HG03521 (cell line): ENCODE measurements at regions not wholly inside any gene's neighbourhood (a gene's known extent, or its start where the extent isn't known, plus 50 kb on each side); places are given as distances from the start of the nearest gene placed in this dataset.
"Not testable (repeated sequence)": the region's sequence is repeated elsewhere in the genome, so short reads cannot be mapped to it uniquely, and the experiment has no call there.

Experiments
- ATAC-seq: cut with Tn5 transposase; IDR thresholded peaks from one replicate; pipeline ENCODE4 v1.9.1; 2021; ENCODE audit warnings: mild to moderate bottlenecking, moderate library complexity; ENCODE audit not compliant: unreplicated experiment

- no peak for ATAC-seq
Observed at GRCh38 chr4:123133397-123134050, 211.1 kb upstream of the NUDT6 start.

GRCh38 chr4:123144616-123145015 lies 222.2 kb upstream of the NUDT6 start:
- no peak for ATAC-seq

- no peak for ATAC-seq
Observed at GRCh38 chr4:123158576-123158975, 236.2 kb upstream of the NUDT6 start.

- no peak for ATAC-seq
Observed at GRCh38 chr4:123159479-123159878, 237.1 kb upstream of the NUDT6 start.

- no peak for ATAC-seq
Observed at GRCh38 chr4:123162859-123163258, 233.7 kb upstream of the SPRY1 start.

- no peak for ATAC-seq
Observed at GRCh38 chr4:123163501-123163900, 233.1 kb upstream of the SPRY1 start.

GRCh38 chr4:123166023-123166422 lies 230.6 kb upstream of the SPRY1 start:
- no peak for ATAC-seq

GRCh38 chr4:123167931-123168330 lies 228.7 kb upstream of the SPRY1 start:
- no peak for ATAC-seq

GRCh38 chr4:123168812-123169211 lies 227.8 kb upstream of the SPRY1 start:
- no peak for ATAC-seq

- ATAC-seq, result no peak
Observed at GRCh38 chr4:123170843-123171242, 225.8 kb upstream of the SPRY1 start.

GRCh38 chr4:123176605-123177004 lies 220.0 kb upstream of the SPRY1 start:
- ATAC-seq, result no peak

GRCh38 chr4:123182289-123182688 lies 214.3 kb upstream of the SPRY1 start:
- ATAC-seq, result no peak

- ATAC-seq, result no peak
Observed at GRCh38 chr4:123183308-123183707, 213.3 kb upstream of the SPRY1 start.

- not testable (repeated sequence) for ATAC-seq
Observed at GRCh38 chr4:123183754-123184153, 212.8 kb upstream of the SPRY1 start.

GRCh38 chr4:123186731-123187130 lies 209.9 kb upstream of the SPRY1 start:
- no peak for ATAC-seq

GRCh38 chr4:123190176-123190575 lies 206.4 kb upstream of the SPRY1 start:
- ATAC-seq, result no peak

GRCh38 chr4:123191728-123192127 lies 204.9 kb upstream of the SPRY1 start:
- ATAC-seq, result no peak

- ATAC-seq, result no peak
Observed at GRCh38 chr4:123193802-123194367, 202.7 kb upstream of the SPRY1 start.

GRCh38 chr4:123198706-123199105 lies 197.9 kb upstream of the SPRY1 start:
- ATAC-seq, result no peak

GRCh38 chr4:123200051-123200940 lies 196.3 kb upstream of the SPRY1 start:
- ATAC-seq, result no peak

- no peak for ATAC-seq
Observed at GRCh38 chr4:123204737-123205136, 191.9 kb upstream of the SPRY1 start.

- ATAC-seq, result no peak
Observed at GRCh38 chr4:123206016-123206415, 190.6 kb upstream of the SPRY1 start.
